ENCODE measurements at regions not wholly inside any gene's neighbourhood (a gene's known extent, or its start where the extent isn't known, plus 50 kb on each side); places are given as distances from the start of the nearest gene placed in this dataset.

GRCh38 chr6:113377362-113377942 lies 479.7 kb upstream of the MARCKS start:
- peaks cover 8 to 13% of the 10 kb centered on the region in 2 experiments for H3K36me3 ChIP-seq (replicated peaks in 1 of 2; ENCODE audit: control insufficient read depth in 1 of 2, insufficient read depth in 2 of 2, low read length in 1 of 2)
- H4K20me1 ChIP-seq (ENCODE audit: insufficient read depth): no peaks in the 10 kb centered on the region
- no peak for TF ChIP-seq CTCF (IDR thresholded peaks at IDR 0.05)
- no peak for TF ChIP-seq EZH2phosphoT487 (IDR thresholded peaks at IDR 0.05; ENCODE audit: borderline replicate concordance, low read depth)
- no peak for TF ChIP-seq FOXJ3 (CRISPR knock-in tag; IDR thresholded peaks at IDR 0.05)
- no peak for TF ChIP-seq USF1 (IDR thresholded peaks at IDR 0.05; ENCODE audit: borderline replicate concordance, low read depth)
- no peak for TF ChIP-seq RAD21 (IDR thresholded peaks at IDR 0.05; ENCODE audit: low read length)
- DNase-seq: no peak
- H3K9me3 ChIP-seq: no peaks in the 10 kb centered on the region
- peaks cover 8 to 43% of the 10 kb centered on the region in 2 experiments for H3K4me1 ChIP-seq (ENCODE audit: control insufficient read depth in 1 of 2, insufficient read depth in 2 of 2, low read depth in 1 of 2, low read length in 1 of 2)
- WGBS (ENCODE audit: low lambda C conversion rate): 84% methylated on average over 4 of the region's 4 CpGs
- peak overlapping the region; percentile 33; the same call in 1 of the 2 replicates for H2AFZ ChIP-seq (ENCODE audit: low read depth)
- no peaks in the 10 kb centered on the region for H3K9me2 ChIP-seq
- no peak overlapping the region for H3K4me3 ChIP-seq (ENCODE audit: low read depth in 2 of 2, low read length in 1 of 2)
- ChIA-PET POLR2A (no interaction called here), CTCF (interaction anchor here (1.2 kb wide), 1 partner anchor 481 kb away, joined by 3 read pairs; no protein-coding TSS in a partner anchor)
- peak overlapping the region; percentile 75; the same call in 1 of the 2 replicates for H3K9ac ChIP-seq
- H3F3A ChIP-seq (replicated peaks; ENCODE audit: insufficient read depth): peaks cover 56% of the 10 kb centered on the region
- H3K27me3 ChIP-seq (ENCODE audit: insufficient read depth): no peaks in the 10 kb centered on the region
- H3K4me2 ChIP-seq: no peak overlapping the region; the same call in 1 of the 2 replicates
- peak overlapping the region; percentile 95 to 97 for H3K27ac ChIP-seq (ENCODE audit: low read depth in 2 of 2, low read length in 1 of 2)
- peaks cover 36% of the 10 kb centered on the region for H3K79me2 ChIP-seq (ENCODE audit: insufficient read depth)

GRCh38 chr6:113380591-113380990 lies 476.6 kb upstream of the MARCKS start:
- Histone ChIP-seq H3K9ac (no peak overlapping the region), H3F3A (replicated peaks; ENCODE audit: insufficient read depth) (peaks cover 57% of the 10 kb centered on the region), H3K4me2 (no peak overlapping the region), H3K4me1 (ENCODE audit: control insufficient read depth in 1 of 2, insufficient read depth in 2 of 2, low read depth in 1 of 2, low read length in 1 of 2) (peaks cover 13 to 51% of the 10 kb centered on the region in 2 experiments), H3K27ac (ENCODE audit: low read depth in 2 of 2, low read length in 1 of 2) (peak overlapping the region; percentile 59 to 90), H4K20me1 (ENCODE audit: insufficient read depth) (no peaks in the 10 kb centered on the region), H3K36me3 (replicated peaks in 1 of 2; ENCODE audit: control insufficient read depth in 1 of 2, insufficient read depth in 2 of 2, low read length in 1 of 2) (no peaks in the 10 kb centered on the region), H3K4me3 (ENCODE audit: low read depth in 2 of 2, low read length in 1 of 2) (no peak overlapping the region), H3K27me3 (ENCODE audit: insufficient read depth) (no peaks in the 10 kb centered on the region), H3K9me3 (no peaks in the 10 kb centered on the region), H2AFZ (ENCODE audit: low read depth) (no peak overlapping the region), H3K9me2 (no peaks in the 10 kb centered on the region), H3K79me2 (ENCODE audit: insufficient read depth) (peaks cover 5% of the 10 kb centered on the region)
- no peak for DNase-seq
- POLR2A ChIA-PET: no interaction called here
- CTCF ChIA-PET: no interaction called here
- WGBS (ENCODE audit: low lambda C conversion rate): 74% methylated on average over 3 of the region's 3 CpGs
- TF ChIP-seq PBX3 (IDR thresholded peaks at IDR 0.05): no peak
- TF ChIP-seq RFX5 (IDR thresholded peaks at IDR 0.05; ENCODE audit: low read length): no peak
- no peak for TF ChIP-seq EZH2phosphoT487 (IDR thresholded peaks at IDR 0.05; ENCODE audit: borderline replicate concordance, low read depth)
- no peak for TF ChIP-seq JUND (IDR thresholded peaks at IDR 0.05)
- TF ChIP-seq USF1 (IDR thresholded peaks at IDR 0.05; ENCODE audit: borderline replicate concordance, low read depth): no peak
- TF ChIP-seq IRF3 (IDR thresholded peaks at IDR 0.05; ENCODE audit: low read depth, low read length): no peak
- no peak for TF ChIP-seq USF2 (IDR thresholded peaks at IDR 0.05; ENCODE audit: borderline replicate concordance, low read depth, low read length)
- no peak for TF ChIP-seq FOSL2 (IDR thresholded peaks at IDR 0.05; ENCODE audit: borderline replicate concordance, low read depth)
- no peak for TF ChIP-seq MEF2A (IDR thresholded peaks at IDR 0.05; ENCODE audit: borderline replicate concordance, low read depth)
- TF ChIP-seq RXRA (IDR thresholded peaks at IDR 0.05; ENCODE audit: borderline replicate concordance, low read depth): no peak
- TF ChIP-seq RCOR1 (IDR thresholded peaks at IDR 0.05; ENCODE audit: low read length): no peak
- no peak for TF ChIP-seq CHD2 (IDR thresholded peaks at IDR 0.05; ENCODE audit: low read length, partially characterized antibody)
- no peak for TF ChIP-seq YY1 (IDR thresholded peaks at IDR 0.05; ENCODE audit: low read depth)

Measured in SK-N-SH (cell line).